DMS 273 (cell line): ENCODE measurements at regions not wholly inside any gene's neighbourhood (a gene's known extent, or its start where the extent isn't known, plus 50 kb on each side); places are given as distances from the start of the nearest gene placed in this dataset.
A peak's percentile ranks its signal among the peaks of the same experiment; 100 is the strongest.

Experiments
- DNase-seq: peaks from one replicate; lab custom pipeline; 2025; ENCODE audit not compliant: unreplicated experiment; lab: John Stamatoyannopoulos, UW

DNA sequence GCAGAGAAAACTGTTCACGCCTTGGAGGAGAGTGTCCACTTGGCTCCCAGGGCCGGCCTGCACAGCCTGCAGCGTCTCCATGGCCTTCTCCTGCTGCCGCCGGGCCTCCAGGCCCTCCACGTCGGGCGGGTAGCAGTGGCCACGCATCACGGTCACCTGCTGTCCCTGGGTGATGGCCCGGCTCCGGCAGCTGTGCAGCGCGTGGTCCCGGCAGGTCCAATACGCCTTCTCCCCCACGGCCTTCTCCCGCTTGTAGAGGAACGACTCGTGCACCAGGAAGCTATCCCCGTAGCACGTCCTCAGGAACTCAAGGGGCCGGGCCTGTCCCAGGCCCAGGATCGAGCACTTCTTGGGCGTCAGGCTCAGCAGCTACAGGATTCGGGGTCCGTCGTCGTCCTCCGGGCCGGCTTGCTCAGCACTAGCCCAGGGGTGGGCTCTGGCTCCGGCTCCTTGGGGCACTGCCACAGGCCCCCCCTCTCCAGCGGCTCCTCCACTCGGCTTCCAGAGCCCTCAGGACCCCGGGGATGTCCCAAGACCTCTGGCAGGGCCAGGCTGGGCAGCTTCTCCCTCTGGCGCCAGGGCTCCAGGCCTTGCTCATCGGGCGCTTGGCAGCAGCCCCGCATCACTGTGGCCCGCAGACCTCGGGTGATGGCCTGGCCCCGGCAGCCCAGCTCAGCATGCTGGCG, 83.6 kb upstream of the FXR1 start:
- no peak for DNase-seq

DNA sequence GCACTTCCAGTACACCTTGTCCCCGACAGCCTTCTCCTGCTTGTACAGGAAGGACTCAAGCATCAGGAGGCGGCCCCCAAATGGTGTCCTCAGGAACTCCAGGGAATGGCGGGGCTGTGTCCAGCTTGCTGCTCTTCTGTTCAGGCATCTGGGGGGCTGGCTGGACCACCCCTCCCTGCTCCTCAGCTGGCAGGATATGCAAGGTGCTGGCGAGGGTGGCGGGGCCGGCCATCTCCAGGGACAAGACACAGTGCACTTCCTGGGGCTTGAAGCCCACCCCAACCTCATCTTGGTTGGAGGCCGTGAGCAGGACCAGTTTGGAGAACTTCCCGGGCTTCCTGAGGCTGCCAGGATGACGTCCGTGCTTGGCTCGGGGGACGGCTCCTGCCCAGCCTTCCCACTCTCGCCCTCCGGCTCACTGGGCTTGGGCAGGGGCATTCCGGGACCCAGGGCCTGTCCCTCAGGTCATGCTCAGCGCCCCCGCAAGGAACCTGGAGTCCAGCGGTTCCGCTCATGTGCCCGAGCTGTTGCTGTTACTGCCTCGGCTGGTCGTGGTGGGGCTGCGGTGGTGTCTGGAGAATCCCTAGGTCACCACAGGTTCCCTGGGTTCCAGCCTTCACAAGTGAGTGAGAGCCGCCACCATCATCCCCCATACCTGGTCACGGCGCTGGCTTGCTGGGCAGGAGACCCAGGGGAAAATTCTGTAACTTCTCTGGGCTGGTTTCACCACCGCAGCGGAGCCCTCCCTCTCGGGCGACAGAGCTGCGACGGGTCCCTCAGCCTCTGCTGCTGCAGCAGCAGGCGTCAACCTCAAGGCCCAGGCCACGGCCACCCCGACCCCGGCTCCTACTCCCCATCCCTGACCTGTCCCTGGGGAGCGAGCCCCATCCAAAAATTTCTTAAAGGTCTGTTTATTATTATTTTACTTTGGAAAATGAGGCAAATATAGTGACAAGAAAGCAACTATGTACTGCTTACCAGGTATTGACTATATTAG, 82.8 kb upstream of the FXR1 start:
- DNase-seq, result no peak

DNA sequence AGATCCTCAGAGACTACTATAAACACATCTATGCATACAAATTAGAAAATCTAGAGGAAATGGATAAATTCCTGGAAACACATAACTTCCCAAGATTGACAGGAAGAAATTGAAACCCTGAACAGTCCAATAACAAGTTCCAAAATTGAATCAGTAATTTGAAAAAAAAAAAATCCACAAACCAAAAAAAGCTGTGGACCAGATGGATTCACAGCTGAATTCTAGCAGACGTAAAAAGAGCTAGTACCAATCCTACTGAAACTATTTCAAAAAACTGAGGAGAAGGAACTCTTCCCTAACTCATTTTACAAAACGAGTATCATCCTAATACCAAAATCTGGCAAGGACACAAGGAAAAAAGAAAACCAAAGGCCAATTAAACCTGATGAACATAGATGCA, 77.0 kb upstream of the FXR1 start:
- DNase-seq, result no peak

DNA sequence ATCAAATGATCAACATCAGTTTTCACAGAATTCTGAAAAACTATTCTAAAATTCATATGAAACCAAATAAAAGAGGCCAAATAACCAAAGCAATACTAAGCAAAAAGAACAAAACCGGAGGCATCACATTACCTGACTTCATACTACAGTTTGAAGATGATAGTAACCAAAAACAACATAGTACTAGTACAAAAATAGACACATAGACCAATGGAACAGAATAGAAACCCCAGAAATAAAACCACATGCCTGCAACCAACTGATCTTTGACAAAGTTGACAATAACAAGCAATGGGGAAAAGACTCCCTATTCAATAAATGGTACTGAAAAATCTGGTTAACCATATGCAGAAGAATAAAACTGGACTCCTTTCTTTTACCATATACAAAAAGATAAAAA, 75.7 kb upstream of the FXR1 start:
- DNase-seq, result no peak

DNA sequence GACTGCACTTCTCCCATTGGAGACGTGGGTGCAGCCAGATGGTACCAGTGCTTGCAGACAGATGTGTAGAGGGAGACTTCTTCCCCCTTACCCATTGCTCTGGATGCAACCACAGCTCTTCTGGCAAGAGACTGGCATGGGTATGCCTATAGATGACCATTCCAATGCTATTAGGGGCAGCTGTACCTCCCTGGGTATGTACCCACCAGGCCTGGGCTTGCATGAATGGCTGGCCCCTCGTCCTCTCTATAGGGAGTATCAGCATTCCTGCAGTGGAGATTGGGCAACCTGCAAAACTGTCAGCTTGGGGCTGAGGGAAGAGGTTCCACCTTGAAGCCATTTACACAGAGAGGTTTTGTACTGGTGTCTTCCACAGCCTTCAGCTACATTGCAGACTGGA, 57.6 kb upstream of the FXR1 start:
- no peak for DNase-seq

DNA sequence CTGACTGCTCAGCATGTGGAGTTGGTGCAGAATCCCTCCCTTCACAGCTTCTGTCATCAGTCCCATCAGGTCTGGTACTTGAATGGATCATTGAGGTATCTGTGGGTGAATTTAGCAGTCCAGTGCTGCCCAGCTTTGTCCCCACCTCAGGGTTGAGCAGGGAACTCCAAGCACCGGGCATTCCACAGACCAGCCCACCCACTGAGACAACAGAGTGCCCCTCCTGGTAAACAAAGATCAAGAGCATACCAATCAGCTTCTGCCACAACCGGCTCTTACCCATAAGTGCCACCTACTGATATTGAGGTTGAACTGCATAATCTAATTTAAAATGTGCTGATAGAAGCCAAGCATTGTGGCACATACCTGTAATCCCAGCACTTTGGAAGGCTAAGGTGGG, 57.1 kb upstream of the FXR1 start:
- DNase-seq, result peak; percentile 35

DNA sequence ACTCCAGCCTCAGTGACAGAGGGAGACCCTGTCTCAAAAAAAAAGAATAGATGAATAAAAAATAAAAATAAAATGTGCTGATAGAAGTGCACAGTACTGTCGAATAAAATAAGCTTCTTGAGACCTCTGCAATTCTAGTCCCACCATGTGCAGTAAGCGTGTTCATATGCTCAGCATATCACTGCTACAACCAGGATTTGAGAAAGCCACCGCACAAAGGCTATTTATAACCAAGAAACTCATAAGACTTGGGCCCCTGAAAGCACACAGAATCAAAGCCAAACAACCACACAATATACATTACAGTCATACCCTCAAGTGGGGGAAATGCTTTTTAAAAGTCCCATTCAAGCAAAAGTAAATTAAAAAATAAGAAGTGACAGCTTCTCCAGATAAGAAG, 56.5 kb upstream of the FXR1 start:
- DNase-seq, result no peak

DNA sequence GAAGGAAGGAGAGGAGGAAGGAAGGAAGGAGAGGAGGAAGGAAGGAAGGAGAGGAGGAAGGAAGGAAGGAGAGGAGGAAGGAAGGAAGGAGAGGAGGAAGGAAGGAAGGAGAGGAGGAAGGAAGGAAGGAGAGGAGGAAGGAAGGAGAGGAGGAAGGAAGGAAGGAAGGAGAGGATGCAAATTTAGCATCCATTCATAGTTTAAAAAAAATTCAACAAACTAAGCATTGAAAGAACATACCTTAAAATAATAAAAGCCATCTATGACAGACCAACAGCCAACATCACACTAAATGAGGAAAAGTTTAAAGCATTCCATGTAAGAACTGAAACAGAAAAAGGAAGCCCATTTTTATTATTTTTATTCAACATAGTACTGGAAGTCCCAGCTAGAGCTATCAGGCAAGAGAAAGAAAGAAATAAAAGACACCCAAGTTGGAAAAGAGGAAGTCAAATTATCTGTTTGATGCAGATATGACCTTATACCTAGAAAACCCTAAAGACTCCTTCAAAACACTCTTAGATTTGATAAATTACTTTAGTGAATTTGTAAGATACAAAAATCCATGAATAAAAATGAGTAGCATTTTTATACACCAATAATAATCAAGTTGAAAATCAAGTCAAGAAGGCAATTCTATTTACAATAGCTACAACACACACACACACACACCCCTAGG, 52.2 kb upstream of the FXR1 start:
- no peak for DNase-seq
